GM12878 (cell line): ENCODE measurements at regions not wholly inside any gene's neighbourhood (a gene's known extent, or its start where the extent isn't known, plus 50 kb on each side); places are given as distances from the start of the nearest gene placed in this dataset.

Experiments
- ATF2 ChIP-seq: IDR thresholded peaks from 2 replicates; pipeline ENCODE4 v1.6.1; 2012; ENCODE audit warnings: low read length, inconsistent platforms
- DPF2 ChIP-seq: fragments of 450-650 bp; IDR thresholded peaks from 2 replicates; pipeline ENCODE4 v1.6.1; 2017; ENCODE audit warnings: mild to moderate bottlenecking
- GABPA ChIP-seq: IDR thresholded peaks from 2 replicates; pipeline ENCODE4 v1.6.1; 2014; ENCODE audit warnings: antibody characterized with exemption, low read depth, mild to moderate bottlenecking, inconsistent platforms
- PML ChIP-seq: IDR thresholded peaks from 2 replicates; pipeline ENCODE4 v1.6.1; 2012; ENCODE audit warnings: low read length, inconsistent platforms
- PRDM15 ChIP-seq: fragments of 450-650 bp; formaldehyde crosslinking; IDR thresholded peaks from 2 replicates; pipeline ENCODE4 v1.4.0; 2020; ENCODE audit warnings: mild to moderate bottlenecking, moderate library complexity
- RAD21 ChIP-seq: IDR thresholded peaks from 2 replicates; pipeline ENCODE4 v1.6.1; 2011; ENCODE audit warnings: mild to moderate bottlenecking, low read depth, low read length, moderate library complexity; ENCODE audit not compliant: insufficient read depth
- REST ChIP-seq: IDR thresholded peaks from 2 replicates; pipeline ENCODE4 v1.6.1; 2012; ENCODE audit warnings: mild to moderate bottlenecking, low read depth, low read length
- SREBF2 ChIP-seq: IDR thresholded peaks from 2 replicates; pipeline ENCODE4 v1.6.1; 2012; ENCODE audit warnings: mild to moderate bottlenecking, low read length
- STAT3 ChIP-seq: IDR thresholded peaks from 2 replicates; pipeline ENCODE4 v1.6.1; 2011; ENCODE audit warnings: low read depth, low read length, improper control_type of control experiment

- no peak for TF ChIP-seq PRDM15
- TF ChIP-seq SREBF2: no peak
- TF ChIP-seq PML: no peak
- no peak for TF ChIP-seq DPF2
- TF ChIP-seq STAT3: no peak
- no peak for TF ChIP-seq GABPA
- no peak for TF ChIP-seq RAD21
- TF ChIP-seq ATF2: no peak
- no peak for TF ChIP-seq REST
These were observed 94.1 kb upstream of the WDR17 start (continued) for GRCh38 chr4:175971388-175972179.
